ENCODE measurements at regions not wholly inside any gene's neighbourhood (a gene's known extent, or its start where the extent isn't known, plus 50 kb on each side); places are given as distances from the start of the nearest gene placed in this dataset.

DNA sequence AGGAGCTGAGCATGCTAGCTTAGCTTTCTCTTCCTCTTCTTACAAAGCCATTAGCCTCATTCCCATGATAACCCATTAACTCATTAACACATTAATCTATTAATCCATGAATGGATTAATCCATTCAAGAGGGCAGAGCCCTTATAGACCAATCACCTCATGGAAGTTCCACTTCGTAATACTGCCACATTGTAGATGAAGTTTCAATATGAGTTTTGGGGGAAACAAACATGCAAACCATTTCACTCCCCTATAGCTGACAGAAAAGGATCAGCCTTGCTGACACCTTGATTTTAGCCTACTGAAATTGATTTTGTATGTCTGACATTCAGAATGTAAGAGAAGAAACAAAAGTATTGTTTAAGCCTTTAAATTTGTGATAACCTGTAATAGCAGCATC, 251.8 kb upstream of the GALNTL6 start:
- Histone ChIP-seq H3K9me3 (replicated peaks; ENCODE audit: control insufficient read depth, insufficient read depth, low read length) (peaks cover 9% of the 10 kb centered on the region), H3K4me1 (ENCODE audit: control insufficient read depth, extremely low read depth, insufficient read depth, low read length) (no peaks in the 10 kb centered on the region), H2AFZ (ENCODE audit: low read depth, low read length) (no peak overlapping the region), H3K79me2 (ENCODE audit: control insufficient read depth, insufficient read depth, low read length) (no peaks in the 10 kb centered on the region), H3K9me1 (replicated peaks; ENCODE audit: control insufficient read depth, extremely low read depth, insufficient read depth, low read length) (no peaks in the 10 kb centered on the region), H3K27me3 (ENCODE audit: control insufficient read depth in 2 of 2, insufficient read depth in 2 of 2, low read length in 2 of 2) (no peaks in the 10 kb centered on the region), H4K20me1 (replicated peaks; ENCODE audit: control insufficient read depth, extremely low read depth, insufficient read depth, low read length) (no peaks in the 10 kb centered on the region), H3K4me3 (replicated peaks in 1 of 3; ENCODE audit: insufficient read depth in 1 of 3, low read depth in 1 of 3, low read length in 3 of 3) (no peak overlapping the region), H3K4me2 (ENCODE audit: insufficient read depth, low read length) (no peak overlapping the region), H3K9ac (replicated peaks; ENCODE audit: extremely low read depth, insufficient read depth, low read length) (no peak overlapping the region), H3K36me3 (ENCODE audit: control insufficient read depth in 2 of 2, extremely low read depth in 1 of 2, insufficient read depth in 2 of 2, low read length in 2 of 2) (no peaks in the 10 kb centered on the region), H3K27ac (ENCODE audit: insufficient read depth, low read depth, low read length) (no peak overlapping the region)
- ChIA-PET CTCF (no interaction called here), POLR2A (no interaction called here)
- intact Hi-C loops (cut with micrococcal nuclease) (no loop called here), dilution Hi-C loops (cut with MboI; ENCODE audit: extremely low pct_ligation_motif_present, low sequenced_read_pairs) (no loop called here)
- no peak for TF ChIP-seq FOS (IDR thresholded peaks at IDR 0.05; ENCODE audit: borderline replicate concordance, insufficient read depth, low read length)
- TF ChIP-seq, protein P1, sequence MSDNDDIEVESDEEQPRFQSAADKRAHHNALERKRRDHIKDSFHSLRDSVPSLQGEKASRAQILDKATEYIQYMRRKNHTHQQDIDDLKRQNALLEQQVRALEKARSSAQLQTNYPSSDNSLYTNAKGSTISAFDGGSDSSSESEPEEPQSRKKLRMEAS (IDR thresholded peaks at IDR 0.05; ENCODE audit: insufficient read depth, insufficient read length) = no peak
- TF ChIP-seq, protein P2, sequence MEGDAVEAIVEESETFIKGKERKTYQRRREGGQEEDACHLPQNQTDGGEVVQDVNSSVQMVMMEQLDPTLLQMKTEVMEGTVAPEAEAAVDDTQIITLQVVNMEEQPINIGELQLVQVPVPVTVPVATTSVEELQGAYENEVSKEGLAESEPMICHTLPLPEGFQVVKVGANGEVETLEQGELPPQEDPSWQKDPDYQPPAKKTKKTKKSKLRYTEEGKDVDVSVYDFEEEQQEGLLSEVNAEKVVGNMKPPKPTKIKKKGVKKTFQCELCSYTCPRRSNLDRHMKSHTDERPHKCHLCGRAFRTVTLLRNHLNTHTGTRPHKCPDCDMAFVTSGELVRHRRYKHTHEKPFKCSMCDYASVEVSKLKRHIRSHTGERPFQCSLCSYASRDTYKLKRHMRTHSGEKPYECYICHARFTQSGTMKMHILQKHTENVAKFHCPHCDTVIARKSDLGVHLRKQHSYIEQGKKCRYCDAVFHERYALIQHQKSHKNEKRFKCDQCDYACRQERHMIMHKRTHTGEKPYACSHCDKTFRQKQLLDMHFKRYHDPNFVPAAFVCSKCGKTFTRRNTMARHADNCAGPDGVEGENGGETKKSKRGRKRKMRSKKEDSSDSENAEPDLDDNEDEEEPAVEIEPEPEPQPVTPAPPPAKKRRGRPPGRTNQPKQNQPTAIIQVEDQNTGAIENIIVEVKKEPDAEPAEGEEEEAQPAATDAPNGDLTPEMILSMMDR (IDR thresholded peaks at IDR 0.05; ENCODE audit: extremely low read depth in 1 of 2, insufficient read depth in 1 of 2, low read depth in 1 of 2, low read length in 2 of 2) = no peak
- no peak for TF ChIP-seq GATA2 (IDR thresholded peaks at IDR 0.05; ENCODE audit: insufficient read depth, insufficient read length, low read depth, low read length)
- no peak for TF ChIP-seq EZH2 (IDR thresholded peaks at IDR 0.05; ENCODE audit: borderline replicate concordance, low read depth, low read length, severe bottlenecking)
- no peak for TF ChIP-seq POLR2AphosphoS5 (IDR thresholded peaks at IDR 0.05; ENCODE audit: insufficient read depth, low read depth, low read length)
- no peak for TF ChIP-seq POLR2A (IDR thresholded peaks at IDR 0.05; ENCODE audit: low read depth, low read length)
- no peak for TF ChIP-seq JUN (IDR thresholded peaks at IDR 0.05; ENCODE audit: borderline replicate concordance, insufficient read depth, insufficient read length, low read depth)
- TF ChIP-seq MYC (IDR thresholded peaks at IDR 0.05; ENCODE audit: low read depth, low read length) = no peak
- FAIRE-seq (no peak), DNase-seq (ENCODE audit: low read depth, low spot score) (no peak)
- no TSS peak for BruUV-seq (replicated peaks)
